ENCODE measurements at regions not wholly inside any gene's neighbourhood (a gene's known extent, or its start where the extent isn't known, plus 50 kb on each side); places are given as distances from the start of the nearest gene placed in this dataset.

DNA sequence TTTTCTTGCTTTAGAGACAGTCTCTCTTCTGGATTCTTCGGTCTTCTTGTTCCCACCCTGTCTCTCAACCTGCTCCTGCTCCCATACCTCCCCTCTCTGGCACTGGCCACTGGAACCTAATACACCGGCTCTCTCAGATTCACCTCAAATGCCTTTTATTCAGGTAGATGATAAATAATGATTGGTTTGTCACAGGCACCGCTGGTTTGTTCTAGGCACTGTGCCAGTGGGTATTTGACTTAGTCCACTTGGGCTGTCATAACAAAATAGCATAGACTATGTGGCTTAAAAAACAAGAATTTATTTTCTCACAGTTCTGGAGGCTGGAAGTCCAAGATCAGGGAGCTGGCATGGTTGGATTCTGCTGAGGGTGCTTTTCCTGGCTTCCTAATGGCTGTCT is 278.2 kb upstream of the STT3B start:
- DNase-seq, result no peak

DNA sequence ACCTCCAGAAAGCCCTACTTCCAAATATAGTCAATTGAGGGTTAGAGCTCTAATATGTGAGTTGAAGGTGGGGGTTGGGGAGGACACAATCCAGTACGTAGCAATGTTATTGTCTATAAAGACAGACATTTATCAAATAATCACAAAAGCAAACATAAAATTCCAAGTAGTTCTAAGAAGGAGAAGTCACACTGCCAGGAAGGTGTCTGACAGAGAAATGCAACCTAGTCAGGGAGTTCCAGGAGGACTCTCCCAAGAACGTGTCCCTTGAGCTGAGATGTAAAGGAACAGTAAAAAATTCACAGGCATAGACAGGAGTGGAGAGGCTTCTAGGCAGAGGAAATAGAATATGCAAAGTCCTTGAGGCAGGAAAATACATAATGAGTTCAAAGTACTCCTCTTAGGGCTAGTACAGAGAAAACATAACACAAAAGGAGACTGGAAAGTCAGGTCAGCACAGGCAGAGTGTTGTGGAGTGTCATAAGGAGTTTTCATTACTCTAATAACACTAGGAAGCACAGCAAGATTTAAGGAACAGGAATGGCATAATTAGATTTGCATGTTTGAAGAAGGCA is 277.6 kb upstream of the STT3B start:
- DNase-seq, result no peak

DNA sequence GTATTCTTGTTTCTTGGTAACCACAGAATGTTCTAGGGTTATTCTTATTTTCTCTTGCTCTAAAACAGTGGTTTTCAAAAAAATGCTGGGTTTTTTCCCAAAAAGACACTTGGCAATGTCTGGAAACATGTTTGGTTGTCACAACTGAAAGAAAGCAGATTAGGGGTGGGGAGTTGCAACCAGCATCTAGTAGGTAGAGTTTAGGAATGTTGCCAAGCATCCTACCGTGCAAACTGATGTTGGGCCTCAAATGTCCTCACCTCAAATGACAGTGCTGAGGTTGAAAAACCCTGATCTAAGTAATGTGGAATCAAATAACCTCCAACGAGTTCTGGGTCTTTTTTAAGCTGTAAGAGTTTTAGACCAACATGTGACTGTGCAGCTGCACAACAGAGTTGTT is 270.5 kb upstream of the STT3B start:
- no peak for DNase-seq

GRCh38 chr3:31263897-31264296 is 268.8 kb upstream of the STT3B start:
- DNase-seq, result no peak

GRCh38 chr3:31265646-31266428 is 266.9 kb upstream of the STT3B start:
- DNase-seq, result no peak

DNA sequence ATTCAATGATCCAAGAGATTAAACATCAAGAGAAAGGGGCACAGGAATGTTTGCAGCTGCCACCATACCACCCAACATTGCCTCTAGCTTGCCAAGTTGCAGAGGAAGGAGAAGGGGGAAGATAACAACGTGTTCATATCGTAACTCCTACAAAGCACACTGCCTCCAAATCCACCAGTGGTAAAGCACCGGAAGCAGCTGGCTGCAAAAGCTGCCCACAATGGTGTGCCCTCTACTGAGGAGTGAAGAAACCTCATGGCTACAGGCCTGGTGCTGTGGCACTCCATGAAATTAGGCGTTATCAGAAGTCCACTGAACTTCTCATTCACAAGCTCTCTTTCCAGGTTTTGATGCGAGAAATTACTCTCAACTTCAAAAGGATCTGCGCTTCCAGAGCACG is 263.9 kb upstream of the STT3B start:
- DNase-seq, result no peak

DNA sequence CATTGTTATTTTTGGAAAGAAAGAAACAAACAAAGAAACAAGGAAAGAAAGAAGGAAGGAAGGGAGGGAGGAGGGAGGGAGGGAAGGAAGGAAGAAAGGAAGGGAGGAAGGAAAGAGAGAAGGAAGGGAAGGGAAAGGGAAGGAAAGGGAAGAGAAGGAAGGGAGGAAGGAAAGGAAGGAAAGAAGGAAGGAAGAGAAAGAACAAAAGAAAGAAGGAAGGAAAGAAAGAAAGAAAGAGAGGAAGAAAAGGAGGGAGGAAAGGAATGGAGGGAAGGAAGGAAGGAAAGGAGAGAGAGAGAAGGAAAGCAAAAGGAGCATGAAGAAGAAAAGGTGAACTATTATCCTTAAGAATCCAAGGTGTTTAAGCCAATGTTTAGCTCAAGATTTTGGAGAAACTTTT is 262.7 kb upstream of the STT3B start:
- DNase-seq, result no peak

- no peak for DNase-seq
These were observed 258.2 kb upstream of the STT3B start for GRCh38 chr3:31274326-31275024.

- DNase-seq, result no peak
These were observed 257.6 kb upstream of the STT3B start for GRCh38 chr3:31275038-31275572.

DNA sequence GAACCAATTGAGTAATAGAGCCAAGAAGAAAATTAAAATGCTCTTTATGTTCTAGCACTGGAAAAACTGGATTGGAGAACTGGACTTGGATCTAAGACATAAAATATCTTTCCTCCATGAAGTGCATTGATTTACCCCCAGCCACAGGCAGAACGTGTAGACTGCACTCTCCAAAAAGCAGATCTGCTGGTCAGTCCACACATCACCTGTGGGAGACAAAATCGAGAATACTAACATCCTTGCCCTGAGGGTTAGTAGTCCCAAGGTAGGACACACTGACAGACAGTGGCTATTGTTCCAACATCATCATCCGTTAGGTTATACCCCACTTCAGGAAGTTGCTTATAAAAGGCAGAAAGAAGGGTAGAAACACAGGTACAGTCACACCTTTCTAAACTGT is 257.1 kb upstream of the STT3B start:
- DNase-seq, result no peak

DNA sequence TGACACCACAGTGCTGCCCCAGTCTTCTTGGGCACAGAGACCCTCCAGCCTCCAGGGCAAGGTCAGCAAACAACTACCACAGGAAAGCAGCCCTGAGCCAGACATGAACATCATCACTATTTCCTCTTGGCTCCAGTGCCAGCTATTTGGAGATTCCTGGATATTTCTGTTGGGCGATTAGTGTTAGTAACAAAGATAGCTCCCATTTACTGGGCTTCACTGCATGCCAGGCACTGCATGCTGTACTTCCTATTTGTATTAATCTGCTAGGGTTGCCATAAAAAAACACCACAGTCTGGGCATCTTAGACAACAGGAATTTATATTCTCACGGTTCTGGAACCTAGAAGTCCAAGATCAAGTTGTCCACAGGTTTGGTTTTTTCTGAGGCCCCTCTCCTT is 255.1 kb upstream of the STT3B start:
- DNase-seq, result no peak

- no peak for DNase-seq
These were observed 254.2 kb upstream of the STT3B start for GRCh38 chr3:31278532-31278931.

DNA sequence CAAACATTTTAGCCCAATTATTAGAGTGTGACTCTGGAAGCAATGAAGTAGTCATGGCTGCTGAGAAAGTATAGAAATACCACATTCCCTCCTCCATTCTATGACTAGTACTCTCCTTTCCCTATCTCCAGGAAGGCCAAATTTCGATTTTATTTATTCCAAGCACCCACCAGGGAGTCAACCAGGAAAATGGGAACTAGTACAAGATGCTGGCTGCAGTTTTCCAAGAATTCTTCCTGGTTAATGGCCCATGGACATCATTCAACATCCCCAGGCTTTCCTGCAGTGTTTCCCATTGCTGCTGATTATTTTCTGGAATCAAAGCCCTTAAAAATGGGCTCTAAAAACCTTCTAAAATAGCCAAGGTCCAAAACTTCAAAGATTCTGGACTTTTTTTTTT is 247.9 kb upstream of the STT3B start:
- DNase-seq, result no peak

- no peak for DNase-seq
These were observed 246.8 kb upstream of the STT3B start for GRCh38 chr3:31285833-31286486.

DNA sequence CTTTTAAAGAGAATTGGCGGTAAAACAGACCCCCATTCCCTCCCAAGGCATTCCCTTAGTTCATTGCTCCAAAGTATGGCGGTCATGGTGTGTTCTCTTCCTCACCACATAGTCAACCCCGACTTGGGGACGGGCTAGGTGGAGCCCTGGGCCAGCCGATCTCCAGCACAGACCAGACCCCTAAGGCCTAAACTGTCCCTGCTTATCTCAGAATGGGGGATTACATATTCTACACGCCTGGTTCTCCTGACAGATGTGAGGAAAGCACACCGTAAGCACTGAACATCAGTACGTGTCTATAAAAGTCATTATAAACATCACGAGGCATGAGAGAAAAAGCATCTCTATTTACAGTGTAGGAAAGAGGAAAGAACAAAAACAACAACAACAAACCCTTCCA is 244.5 kb upstream of the STT3B start:
- DNase-seq, result no peak

DNA sequence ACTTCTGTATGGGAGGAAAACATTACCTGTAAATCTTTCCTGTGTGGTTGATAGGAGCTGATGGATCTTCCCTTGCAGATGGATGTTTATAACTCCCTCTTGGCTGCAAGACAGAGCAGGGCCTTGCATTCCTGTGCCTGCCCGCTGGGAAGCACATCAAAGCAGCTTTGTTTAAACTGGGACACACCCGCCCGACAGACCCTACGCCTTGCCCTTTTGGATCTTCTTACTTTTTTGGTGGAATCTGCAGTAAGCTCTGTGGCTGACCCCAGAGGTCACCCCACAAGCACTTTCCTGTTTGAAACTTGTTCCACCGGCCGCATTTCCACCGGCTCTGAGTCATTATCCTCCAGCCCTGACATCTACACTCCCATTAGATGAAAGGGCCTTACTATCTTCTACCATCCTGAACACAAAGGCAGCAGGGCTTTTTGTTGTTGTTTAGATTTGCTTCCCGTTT is 244.1 kb upstream of the STT3B start:
- no peak for DNase-seq

GRCh38 chr3:31289584-31289983 is 243.1 kb upstream of the STT3B start:
- DNase-seq, result no peak

DNA sequence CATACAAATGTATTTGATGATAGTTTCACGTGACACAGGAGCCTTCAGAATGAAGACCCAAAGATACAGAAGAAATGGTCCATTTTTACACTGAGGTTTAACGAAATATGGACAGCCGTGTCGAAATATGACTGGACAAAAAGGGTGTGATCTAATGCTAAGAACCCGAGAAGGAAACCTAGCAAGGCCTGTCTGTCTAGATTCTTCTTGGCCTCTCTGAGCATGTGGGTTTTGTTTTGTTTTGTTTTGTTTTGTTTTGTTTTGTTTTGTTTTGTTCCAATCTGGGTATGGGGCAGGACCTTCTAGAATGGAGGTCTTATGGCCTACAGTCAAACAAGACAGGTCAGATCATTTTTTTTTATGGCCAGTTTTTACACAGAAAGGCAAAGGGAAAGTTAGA is 242.7 kb upstream of the STT3B start:
- DNase-seq, result no peak

DNA sequence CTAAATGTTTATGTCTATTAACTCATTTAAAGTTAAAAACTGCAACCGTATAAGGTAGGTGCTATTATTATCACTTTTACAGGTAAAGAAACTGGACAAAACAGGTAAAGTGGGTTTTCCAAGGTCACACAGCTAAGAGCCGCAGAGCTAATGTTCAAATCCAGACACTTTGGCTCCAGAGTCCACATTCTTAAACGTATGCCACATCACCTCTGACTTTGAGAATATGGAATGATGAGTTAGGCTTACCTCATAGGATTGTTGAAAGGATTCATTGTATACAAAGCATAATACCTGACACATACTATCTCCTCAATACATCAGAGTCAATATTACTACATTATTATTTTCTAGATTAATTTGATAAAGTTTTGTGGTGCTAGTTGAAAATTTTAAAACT is 240.9 kb upstream of the STT3B start:
- no peak for DNase-seq

DNA sequence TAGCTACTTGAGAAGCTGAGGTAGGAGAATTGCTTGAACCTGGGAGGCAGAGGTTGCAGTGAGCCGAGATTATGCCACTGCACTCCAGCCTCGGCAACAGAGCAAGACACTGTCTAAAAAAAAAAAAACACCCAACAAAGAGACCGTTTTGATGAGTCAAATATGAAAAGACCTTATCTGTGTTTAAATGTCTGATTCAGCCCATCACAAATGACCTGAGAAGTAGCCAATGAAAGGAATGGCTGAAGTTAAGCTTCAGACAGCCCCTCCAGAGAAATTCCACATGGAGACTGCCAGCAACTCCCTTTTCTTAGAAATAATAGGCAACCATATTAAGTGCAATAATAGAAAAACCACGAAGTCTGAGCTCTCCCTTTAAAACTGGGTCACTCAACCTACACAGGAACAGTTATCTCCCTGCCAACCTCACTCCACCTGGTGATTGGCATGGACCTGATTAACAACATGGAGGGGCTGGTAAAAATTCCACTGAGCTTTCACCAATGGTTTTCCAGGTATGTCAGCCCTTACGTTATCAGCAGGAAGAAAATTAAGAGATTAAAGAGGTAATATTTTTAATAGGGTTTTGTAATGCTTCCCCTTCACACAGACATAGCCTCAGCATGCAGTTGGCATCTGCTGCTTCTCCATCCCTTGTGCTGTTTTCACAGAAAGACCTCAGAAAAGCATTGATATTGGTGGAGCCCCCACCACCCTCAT is 238.1 kb upstream of the STT3B start:
- no peak for DNase-seq

DNA sequence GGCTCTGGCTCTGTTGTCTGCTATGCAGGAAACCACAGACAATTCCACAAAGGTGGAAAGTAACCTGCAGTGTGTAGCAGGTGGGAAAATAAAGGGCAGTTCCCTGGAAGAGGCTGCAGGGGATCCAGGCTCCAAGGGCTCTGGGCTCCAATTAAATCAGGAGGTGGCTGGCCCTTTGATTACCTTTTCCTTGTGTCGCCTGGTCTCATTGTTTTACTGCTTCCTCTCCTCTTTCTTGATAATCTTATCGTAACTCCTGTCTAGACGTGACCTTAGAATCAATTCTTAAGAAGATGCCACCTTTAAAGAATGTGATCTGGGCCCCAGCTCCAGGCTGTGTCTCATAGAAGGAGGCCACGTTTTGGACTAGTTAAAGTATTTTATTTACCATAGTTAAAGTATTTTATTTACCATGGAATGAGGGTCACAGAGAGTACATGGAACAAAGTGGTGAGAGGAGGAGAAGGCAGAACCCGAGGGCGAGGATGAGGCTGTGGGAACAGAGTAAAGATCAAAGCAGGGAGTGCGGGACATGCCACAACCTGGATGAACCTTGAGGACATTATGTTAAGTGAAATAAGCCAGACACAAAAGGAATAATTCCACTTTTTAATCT is 237.5 kb upstream of the STT3B start:
- no peak for DNase-seq

GRCh38 chr3:31297726-31298298 is 234.9 kb upstream of the STT3B start:
- DNase-seq, result no peak

Data from activated naive CD4-positive, alpha-beta T cell treated with anti-CD3 and anti-CD28 coated beads, Interleukin-2, amount 50 U/mL, for 16 hours (primary cell).